Epithelial cell of proximal tubule (primary cell): ENCODE measurements at regions not wholly inside any gene's neighbourhood (a gene's known extent, or its start where the extent isn't known, plus 50 kb on each side); places are given as distances from the start of the nearest gene placed in this dataset.

ENCODE experiments used
- DNase-seq: peaks from one replicate; pipeline ENCODE4 v3.0.0-alpha.2; 2011; ENCODE audit warnings: low read depth
- H3K4me3 ChIP-seq: 2 replicates; pipeline ENCODE4 v1.5.1; 2011; ENCODE audit warnings: low read depth, mild to moderate bottlenecking, low read length
- TF ChIP-seq, protein P1 (sequence below): conservative IDR thresholded peaks from 2 replicates; pipeline ENCODE4 v1.5.1; 2012; ENCODE audit warnings: low read depth, mild to moderate bottlenecking, low read length

DNA sequence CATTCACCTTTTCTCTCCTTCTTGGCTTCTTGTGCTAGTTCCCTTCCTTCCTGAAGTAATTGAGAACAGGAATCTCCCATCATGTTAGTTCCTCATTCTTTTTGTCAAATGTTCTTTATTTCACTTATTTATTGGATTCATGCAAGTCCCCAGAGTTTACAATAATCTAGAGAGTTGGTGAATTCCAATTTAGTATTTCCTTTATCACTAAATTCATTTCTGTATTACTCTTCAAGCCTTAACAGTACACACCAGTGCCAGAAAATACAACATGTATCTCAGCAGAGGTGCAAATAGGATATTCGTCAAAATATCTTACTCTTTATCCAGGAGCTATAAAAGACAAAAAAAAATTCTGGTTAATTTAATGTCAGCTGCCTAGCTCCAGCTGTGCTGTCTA lies 121.9 kb upstream of the SETBP1 start:
- TF ChIP-seq, protein P1, sequence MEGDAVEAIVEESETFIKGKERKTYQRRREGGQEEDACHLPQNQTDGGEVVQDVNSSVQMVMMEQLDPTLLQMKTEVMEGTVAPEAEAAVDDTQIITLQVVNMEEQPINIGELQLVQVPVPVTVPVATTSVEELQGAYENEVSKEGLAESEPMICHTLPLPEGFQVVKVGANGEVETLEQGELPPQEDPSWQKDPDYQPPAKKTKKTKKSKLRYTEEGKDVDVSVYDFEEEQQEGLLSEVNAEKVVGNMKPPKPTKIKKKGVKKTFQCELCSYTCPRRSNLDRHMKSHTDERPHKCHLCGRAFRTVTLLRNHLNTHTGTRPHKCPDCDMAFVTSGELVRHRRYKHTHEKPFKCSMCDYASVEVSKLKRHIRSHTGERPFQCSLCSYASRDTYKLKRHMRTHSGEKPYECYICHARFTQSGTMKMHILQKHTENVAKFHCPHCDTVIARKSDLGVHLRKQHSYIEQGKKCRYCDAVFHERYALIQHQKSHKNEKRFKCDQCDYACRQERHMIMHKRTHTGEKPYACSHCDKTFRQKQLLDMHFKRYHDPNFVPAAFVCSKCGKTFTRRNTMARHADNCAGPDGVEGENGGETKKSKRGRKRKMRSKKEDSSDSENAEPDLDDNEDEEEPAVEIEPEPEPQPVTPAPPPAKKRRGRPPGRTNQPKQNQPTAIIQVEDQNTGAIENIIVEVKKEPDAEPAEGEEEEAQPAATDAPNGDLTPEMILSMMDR, result no peak
- no peak overlapping the region for H3K4me3 ChIP-seq
- no peak for DNase-seq

DNA sequence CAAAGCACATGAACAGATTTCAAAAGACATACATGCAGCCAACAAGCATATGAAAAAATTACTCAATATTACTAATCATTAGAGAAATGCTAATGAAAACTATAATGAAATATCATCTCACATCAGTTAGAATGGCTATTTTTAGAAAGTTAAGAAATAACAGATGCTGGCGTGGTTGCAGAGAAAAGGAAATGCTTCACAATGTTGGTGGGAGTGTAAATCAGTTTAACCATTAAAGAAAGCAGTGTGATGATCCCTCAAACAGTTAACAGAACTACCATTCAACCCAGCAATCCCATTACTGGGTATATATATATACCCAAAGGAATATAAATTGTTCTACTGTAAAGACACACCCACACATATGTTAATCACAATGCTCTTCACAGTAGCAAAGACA lies 117.7 kb upstream of the SETBP1 start:
- H3K4me3 ChIP-seq, result no peak overlapping the region
- TF ChIP-seq, protein P1, result no peak
- DNase-seq, result no peak

DNA sequence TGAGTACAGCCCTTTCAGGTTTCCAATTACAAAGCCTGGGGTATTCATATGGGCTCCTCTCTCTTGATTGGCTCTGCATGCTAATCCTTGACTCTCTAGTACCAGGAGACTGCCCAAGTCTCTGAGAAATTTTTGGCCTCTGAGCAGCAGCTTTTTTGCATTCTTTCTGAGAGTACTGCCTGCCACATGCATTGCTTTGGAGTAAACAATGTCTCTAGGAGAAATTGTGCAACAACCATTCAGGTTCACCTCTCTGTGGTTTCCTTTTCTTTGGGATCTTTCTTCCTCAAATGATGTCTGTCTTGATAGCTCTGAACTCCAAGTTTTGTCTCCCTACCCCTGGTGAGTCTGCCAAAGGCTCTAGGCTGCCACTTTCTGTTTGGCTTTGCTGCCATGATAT lies 115.8 kb upstream of the SETBP1 start:
- peak; percentile 59 for DNase-seq
- no peak overlapping the region for H3K4me3 ChIP-seq
- TF ChIP-seq, protein P1, result no peak

DNA sequence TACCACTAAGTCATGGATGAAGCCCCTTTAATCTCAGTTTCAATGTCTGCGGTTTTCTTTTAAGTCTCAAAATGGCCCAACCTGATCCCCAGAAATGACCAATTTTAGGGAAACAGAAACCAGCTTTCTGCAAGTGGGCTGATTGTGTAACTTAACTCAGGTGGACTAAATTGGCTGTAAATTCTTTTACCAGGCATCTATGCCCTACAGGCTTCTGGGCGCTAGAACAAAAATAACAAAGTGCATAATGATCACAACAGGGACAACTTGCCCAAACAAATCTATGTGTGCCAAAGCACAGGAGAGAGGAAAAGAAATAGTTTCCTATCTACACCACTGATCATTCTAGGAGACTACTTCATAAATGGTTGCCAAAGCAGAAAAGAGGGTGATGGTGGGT lies 112.3 kb upstream of the SETBP1 start:
- no peak overlapping the region for H3K4me3 ChIP-seq
- DNase-seq, result no peak
- TF ChIP-seq, protein P1, result no peak

DNA sequence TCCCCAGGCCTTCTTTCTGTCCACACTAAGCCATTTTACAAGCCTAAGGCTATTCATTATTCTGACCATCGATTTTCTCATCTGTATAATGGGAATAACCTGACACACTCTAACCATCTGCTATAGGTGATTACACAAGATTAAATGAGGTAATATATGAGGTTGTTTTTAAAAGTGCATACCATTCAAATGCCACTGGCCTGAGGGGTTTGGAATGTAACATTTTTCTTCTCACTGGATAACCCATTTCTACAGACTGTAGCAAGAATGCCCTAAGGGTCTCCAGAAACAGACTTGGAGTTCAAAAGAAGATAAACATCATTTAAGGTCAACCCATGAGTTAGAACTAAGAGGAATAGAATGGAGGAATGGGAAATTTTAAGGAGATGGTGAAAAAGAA lies 111.7 kb upstream of the SETBP1 start:
- H3K4me3 ChIP-seq, result no peak overlapping the region
- no peak for DNase-seq
- TF ChIP-seq, protein P1, result no peak

DNA sequence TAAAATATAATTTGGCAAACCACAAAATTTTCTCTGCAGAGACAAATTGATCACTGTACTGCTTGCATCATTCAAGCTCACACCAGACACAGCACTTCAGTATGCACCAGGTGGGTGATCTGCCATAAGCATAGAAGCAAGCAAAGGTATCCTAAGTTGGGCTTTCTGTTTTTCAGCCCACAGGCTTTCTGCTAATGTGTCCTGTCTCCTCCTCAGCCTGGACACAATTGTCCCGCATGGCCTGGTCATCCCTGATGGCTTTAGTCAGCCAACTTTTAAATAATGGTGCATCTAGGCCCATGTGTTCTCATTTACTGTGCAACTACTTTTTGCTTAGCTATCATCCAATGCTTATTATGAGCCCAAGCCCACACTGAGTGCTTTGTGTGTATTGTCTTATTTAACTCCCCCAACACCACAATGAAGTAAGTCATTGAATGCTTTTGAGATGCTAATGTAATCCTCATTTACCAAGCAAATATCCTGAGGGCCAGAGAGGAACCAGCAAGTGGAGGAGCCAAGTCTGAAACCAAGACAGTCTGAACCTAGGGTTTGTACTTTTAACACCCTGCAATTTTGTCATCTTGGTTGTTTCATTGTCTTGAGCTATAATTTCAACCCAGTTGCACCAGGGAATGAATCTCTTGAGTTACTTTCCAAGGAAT lies 111.2 kb upstream of the SETBP1 start:
- DNase-seq, result no peak
- TF ChIP-seq, protein P1, result no peak
- H3K4me3 ChIP-seq, result no peak overlapping the region

DNA sequence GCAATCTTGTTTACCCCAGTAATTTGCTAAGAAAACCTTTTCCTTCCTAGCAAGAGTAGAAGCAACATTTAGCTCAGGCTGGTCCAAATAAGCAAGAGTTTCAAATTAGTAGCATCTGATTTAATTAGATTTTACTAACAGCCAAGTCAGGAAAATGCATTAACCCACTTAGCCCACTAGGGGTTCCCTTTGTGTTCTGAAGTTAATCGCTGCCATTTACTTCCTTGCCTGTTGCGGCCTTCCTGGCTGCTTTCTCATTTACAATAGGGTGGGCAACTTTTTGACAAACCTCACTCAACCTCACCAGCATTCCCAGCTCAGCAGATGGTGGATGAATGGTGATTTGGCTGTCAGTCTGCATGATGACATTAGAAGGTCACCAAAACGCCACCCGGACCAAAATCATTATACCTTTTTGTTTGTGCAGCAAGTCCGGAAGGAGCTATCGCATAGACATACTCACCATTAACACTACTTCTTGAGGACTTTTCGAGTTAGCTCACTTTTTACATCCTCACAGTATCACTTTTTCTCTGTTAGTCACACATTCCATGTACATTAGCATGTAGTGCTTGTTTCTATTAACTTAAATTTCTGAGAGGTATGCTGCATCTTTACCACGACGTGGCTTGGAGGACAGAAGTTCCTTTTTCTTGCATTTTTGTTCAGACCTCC lies 101.5 kb upstream of the SETBP1 start:
- TF ChIP-seq, protein P1, result peak; percentile 73
- DNase-seq, result no peak

More for the DNA sequence above, 101.5 kb upstream of the SETBP1 start:
- H3K4me3 ChIP-seq, result no peak overlapping the region
